GM23338 (cell line): ENCODE measurements at regions not wholly inside any gene's neighbourhood (a gene's known extent, or its start where the extent isn't known, plus 50 kb on each side); places are given as distances from the start of the nearest gene placed in this dataset.

Experiments
- ATAC-seq: fragments of 200-7000 bp; cut with Tn5 transposase; 3 replicates; pipeline ENCODE4 v1.9.1; 2020
- DNase-seq: peaks from one replicate; pipeline ENCODE4 v3.0.0-alpha.2; 2015; ENCODE audit warnings: low spot score
- H2AFZ ChIP-seq: fragments of 200-600 bp; sonication (generic); 2 replicates; pipeline ENCODE4 v1.8.0; 2016; ENCODE audit warnings: antibody characterized with exemption, mild to moderate bottlenecking, moderate library complexity
- H3F3A ChIP-seq: fragments of 200-600 bp; sonication (generic); replicated peaks from 2 replicates; pipeline ENCODE4 v1.8.0; 2017; ENCODE audit warnings: antibody characterized with exemption, mixed run types, low read depth
- H3K27ac ChIP-seq: fragments of 200-600 bp; sonication (generic); 2 replicates; pipeline ENCODE4 v1.6.1; 2016; ENCODE audit warnings: low read depth
- H3K27me3 ChIP-seq: fragments of 200-600 bp; sonication (generic); 2 replicates; pipeline ENCODE4 v1.8.0; 2016; ENCODE audit warnings: mild to moderate bottlenecking, mixed run types, moderate library complexity; ENCODE audit not compliant: insufficient read depth
- H3K36me3 ChIP-seq: fragments of 200-600 bp; sonication (generic); 2 replicates; pipeline ENCODE4 v1.8.0; 2016; ENCODE audit warnings: mild to moderate bottlenecking; ENCODE audit not compliant: insufficient read depth
- H3K4me1 ChIP-seq: fragments of 200-600 bp; sonication (generic); 2 replicates; pipeline ENCODE4 v1.8.0; 2016; ENCODE audit warnings: mild to moderate bottlenecking, moderate library complexity; ENCODE audit not compliant: insufficient read depth
- H3K4me2 ChIP-seq: fragments of 200-600 bp; sonication (generic); 2 replicates; pipeline ENCODE4 v1.7.1; 2017; ENCODE audit warnings: mixed run types
- H3K4me3 ChIP-seq: fragments of 200-600 bp; sonication (generic); 2 replicates; pipeline ENCODE4 v1.6.1; 2016; ENCODE audit warnings: mixed run types
- H3K79me2 ChIP-seq: fragments of 200-600 bp; sonication (generic); replicated peaks from 2 replicates; pipeline ENCODE4 v1.8.0; 2017; ENCODE audit warnings: mild to moderate bottlenecking; ENCODE audit not compliant: insufficient read depth
- H3K9me2 ChIP-seq: fragments of 200-600 bp; sonication (generic); 2 replicates; pipeline ENCODE4 v1.8.0; 2017; ENCODE audit not compliant: insufficient read depth
- H4K20me1 ChIP-seq: fragments of 200-600 bp; sonication (generic); replicated peaks from 2 replicates; pipeline ENCODE4 v1.8.0; 2017; ENCODE audit warnings: mild to moderate bottlenecking; ENCODE audit not compliant: insufficient read depth
- H3K27ac Mint-ChIP-seq: 2 replicates; pipeline ENCODE4 v1.8.0; 2020; ENCODE audit warnings: inconsistent platforms, mild to moderate bottlenecking, moderate library complexity, mixed read lengths
- H3K27me3 Mint-ChIP-seq: 3 replicates; pipeline ENCODE4 v1.8.0; 2022; ENCODE audit warnings: low read depth, mild to moderate bottlenecking, moderate library complexity, mixed read lengths, inconsistent platforms; ENCODE audit not compliant: insufficient read depth, poor library complexity
- H3K36me3 Mint-ChIP-seq: 3 replicates; pipeline ENCODE4 v1.8.0; 2021; ENCODE audit warnings: low read depth, mild to moderate bottlenecking, inconsistent platforms, moderate library complexity, mixed read lengths
- H3K4me1 Mint-ChIP-seq: 3 replicates; pipeline ENCODE4 v1.8.0; 2020; ENCODE audit warnings: mild to moderate bottlenecking, inconsistent platforms, mixed read lengths
- H3K4me3 Mint-ChIP-seq: 3 replicates; pipeline ENCODE4 v1.8.0; 2021; ENCODE audit warnings: moderate library complexity, mild to moderate bottlenecking, inconsistent platforms, mixed read lengths
- H3K9me3 Mint-ChIP-seq: 3 replicates; pipeline ENCODE4 v1.8.0; 2020; ENCODE audit warnings: moderate library complexity, mild to moderate bottlenecking, inconsistent platforms, mixed read lengths
- EZH2 ChIP-seq: fragments of 200-600 bp; sonication (generic); IDR thresholded peaks from one replicate; pipeline ENCODE4 v1.8.0; 2017; ENCODE audit warnings: antibody characterized with exemption, mild to moderate bottlenecking, low read depth; ENCODE audit not compliant: unreplicated experiment
- POLR2AphosphoS5 ChIP-seq: IDR thresholded peaks from 2 replicates; pipeline ENCODE4 v1.6.1; 2016; ENCODE audit warnings: antibody characterized with exemption, low read depth
- ZNF114 ChIP-seq: fragments of 250-450 bp; sonication (Bioruptor Pico); IDR thresholded peaks from 2 replicates; pipeline ENCODE4 v1.5.0; 2020; ENCODE audit warnings: mild to moderate bottlenecking, moderate library complexity
- ZNF331 ChIP-seq: fragments of 250-450 bp; sonication (Bioruptor Pico); IDR thresholded peaks from 2 replicates; pipeline ENCODE4 v1.5.0; 2020; ENCODE audit warnings: low read depth, mild to moderate bottlenecking, moderate library complexity
- TF ChIP-seq, protein P1 (sequence below): IDR thresholded peaks from one replicate; pipeline ENCODE4 v1.6.1; 2018; ENCODE audit warnings: antibody characterized with exemption; ENCODE audit not compliant: unreplicated experiment
- TF ChIP-seq, protein P2 (sequence below), 2 experiments: fragments of 200-600 bp in 1 of 2; sonication (generic) in 1 of 2; conservative IDR thresholded peaks; 2 replicates each; pipeline versions ENCODE4 v1.5.1 to v1.6.1; 2016 to 2017; ENCODE audit warnings: antibody characterized with exemption in 2 of 2, low read depth in 2 of 2, mild to moderate bottlenecking in 2 of 2, moderate library complexity in 1 of 2

DNA sequence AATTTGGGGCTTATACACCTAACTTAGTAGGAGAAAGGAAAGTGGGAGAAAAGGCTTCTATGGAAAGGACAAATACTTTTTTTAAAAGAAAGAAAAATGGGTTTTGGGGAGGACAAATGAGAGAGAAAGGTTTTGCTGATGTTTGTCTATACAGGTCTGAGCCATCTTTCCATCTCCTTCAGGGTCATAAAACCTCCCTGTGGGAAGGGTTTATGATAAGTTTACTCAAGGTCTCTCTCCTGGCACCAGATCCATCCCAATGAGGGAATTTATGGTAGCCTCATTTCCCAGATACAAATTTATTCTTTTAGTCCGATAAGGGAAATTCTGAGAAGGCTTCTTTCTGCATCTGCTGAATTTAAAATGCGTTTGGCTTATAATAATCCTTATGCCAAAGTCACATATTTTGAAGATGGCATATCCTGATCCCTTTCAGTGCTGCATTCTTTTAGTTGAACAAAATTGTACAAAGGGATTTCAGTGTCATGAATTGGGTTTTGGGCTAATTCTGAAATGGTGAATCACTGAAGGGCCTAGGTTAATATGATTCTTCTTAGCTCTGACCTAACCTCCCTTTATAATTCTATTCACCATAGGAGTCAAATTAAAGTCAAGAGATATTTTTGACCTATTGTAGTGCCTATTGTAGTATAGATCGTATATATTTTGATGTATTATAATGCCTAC is 173.5 kb upstream of the DYRK2 start (continued):
- TF ChIP-seq EZH2 (no peak), ZNF114 (CRISPR knock-in tag) (no peak)
- TF ChIP-seq, protein P1, sequence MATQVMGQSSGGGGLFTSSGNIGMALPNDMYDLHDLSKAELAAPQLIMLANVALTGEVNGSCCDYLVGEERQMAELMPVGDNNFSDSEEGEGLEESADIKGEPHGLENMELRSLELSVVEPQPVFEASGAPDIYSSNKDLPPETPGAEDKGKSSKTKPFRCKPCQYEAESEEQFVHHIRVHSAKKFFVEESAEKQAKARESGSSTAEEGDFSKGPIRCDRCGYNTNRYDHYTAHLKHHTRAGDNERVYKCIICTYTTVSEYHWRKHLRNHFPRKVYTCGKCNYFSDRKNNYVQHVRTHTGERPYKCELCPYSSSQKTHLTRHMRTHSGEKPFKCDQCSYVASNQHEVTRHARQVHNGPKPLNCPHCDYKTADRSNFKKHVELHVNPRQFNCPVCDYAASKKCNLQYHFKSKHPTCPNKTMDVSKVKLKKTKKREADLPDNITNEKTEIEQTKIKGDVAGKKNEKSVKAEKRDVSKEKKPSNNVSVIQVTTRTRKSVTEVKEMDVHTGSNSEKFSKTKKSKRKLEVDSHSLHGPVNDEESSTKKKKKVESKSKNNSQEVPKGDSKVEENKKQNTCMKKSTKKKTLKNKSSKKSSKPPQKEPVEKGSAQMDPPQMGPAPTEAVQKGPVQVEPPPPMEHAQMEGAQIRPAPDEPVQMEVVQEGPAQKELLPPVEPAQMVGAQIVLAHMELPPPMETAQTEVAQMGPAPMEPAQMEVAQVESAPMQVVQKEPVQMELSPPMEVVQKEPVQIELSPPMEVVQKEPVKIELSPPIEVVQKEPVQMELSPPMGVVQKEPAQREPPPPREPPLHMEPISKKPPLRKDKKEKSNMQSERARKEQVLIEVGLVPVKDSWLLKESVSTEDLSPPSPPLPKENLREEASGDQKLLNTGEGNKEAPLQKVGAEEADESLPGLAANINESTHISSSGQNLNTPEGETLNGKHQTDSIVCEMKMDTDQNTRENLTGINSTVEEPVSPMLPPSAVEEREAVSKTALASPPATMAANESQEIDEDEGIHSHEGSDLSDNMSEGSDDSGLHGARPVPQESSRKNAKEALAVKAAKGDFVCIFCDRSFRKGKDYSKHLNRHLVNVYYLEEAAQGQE: no peak
- TF ChIP-seq, protein P2, sequence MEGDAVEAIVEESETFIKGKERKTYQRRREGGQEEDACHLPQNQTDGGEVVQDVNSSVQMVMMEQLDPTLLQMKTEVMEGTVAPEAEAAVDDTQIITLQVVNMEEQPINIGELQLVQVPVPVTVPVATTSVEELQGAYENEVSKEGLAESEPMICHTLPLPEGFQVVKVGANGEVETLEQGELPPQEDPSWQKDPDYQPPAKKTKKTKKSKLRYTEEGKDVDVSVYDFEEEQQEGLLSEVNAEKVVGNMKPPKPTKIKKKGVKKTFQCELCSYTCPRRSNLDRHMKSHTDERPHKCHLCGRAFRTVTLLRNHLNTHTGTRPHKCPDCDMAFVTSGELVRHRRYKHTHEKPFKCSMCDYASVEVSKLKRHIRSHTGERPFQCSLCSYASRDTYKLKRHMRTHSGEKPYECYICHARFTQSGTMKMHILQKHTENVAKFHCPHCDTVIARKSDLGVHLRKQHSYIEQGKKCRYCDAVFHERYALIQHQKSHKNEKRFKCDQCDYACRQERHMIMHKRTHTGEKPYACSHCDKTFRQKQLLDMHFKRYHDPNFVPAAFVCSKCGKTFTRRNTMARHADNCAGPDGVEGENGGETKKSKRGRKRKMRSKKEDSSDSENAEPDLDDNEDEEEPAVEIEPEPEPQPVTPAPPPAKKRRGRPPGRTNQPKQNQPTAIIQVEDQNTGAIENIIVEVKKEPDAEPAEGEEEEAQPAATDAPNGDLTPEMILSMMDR (conservative IDR thresholded peaks at IDR 0.05; ENCODE audit: low read depth in 2 of 2): no peak

DNA sequence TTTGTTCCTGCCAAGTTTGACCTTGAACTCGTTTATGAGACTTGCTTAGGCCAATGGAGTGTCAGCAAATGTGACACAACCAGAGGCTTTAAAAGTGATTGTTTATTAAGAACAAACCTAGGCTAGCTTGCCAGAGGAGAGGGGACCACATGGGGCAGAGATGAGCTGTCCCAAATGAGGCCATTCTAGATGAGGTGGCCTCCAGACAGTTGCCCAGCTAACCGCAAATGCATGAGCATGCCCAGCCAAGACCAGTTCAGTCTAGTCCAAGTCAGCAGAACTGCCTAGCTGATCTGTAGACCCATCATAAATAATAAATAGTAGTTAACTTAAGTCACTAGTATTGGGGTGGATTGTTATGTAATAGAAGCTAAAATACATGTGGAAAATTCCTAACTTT is 172.8 kb upstream of the DYRK2 start:
- Histone ChIP-seq H4K20me1 (no peaks in the 10 kb centered on the region), H3F3A (no peaks in the 10 kb centered on the region), H3K36me3 (no peaks in the 10 kb centered on the region), H3K4me2 (no peak overlapping the region), H3K9me2 (0 out of 2 replicates have a peak, but pooled peaks cover 5% of the 10 kb centered on the region), H3K79me2 (no peaks in the 10 kb centered on the region), H2AFZ (no peak overlapping the region), H3K4me3 (no peak overlapping the region), H3K27ac (no peak overlapping the region), H3K4me1 (peaks cover 14% of the 10 kb centered on the region; the same call in 1 of the 2 replicates), H3K27me3 (no peaks in the 10 kb centered on the region)
- H3K4me1 Mint-ChIP-seq: peaks cover 30% of the 10 kb centered on the region
- H3K27me3 Mint-ChIP-seq: no peaks in the 10 kb centered on the region
- no peak for DNase-seq
- H3K4me3 Mint-ChIP-seq: no peak overlapping the region
- H3K9me3 Mint-ChIP-seq: no peaks in the 10 kb centered on the region
- no peak for TF ChIP-seq ZNF331
- no peak for TF ChIP-seq POLR2AphosphoS5
- TF ChIP-seq, protein P1: no peak
- no peak overlapping the region for H3K27ac Mint-ChIP-seq
- no peaks in the 10 kb centered on the region for H3K36me3 Mint-ChIP-seq
- ATAC-seq: no peak
